Activated CD4-positive, alpha-beta T cell treated with anti-CD3 and anti-CD28 coated beads for 36 hours (primary cell): ENCODE measurements at regions not wholly inside any gene's neighbourhood (a gene's known extent, or its start where the extent isn't known, plus 50 kb on each side); places are given as distances from the start of the nearest gene placed in this dataset.

Source experiments
- ATAC-seq: fragments of 200-7000 bp; cut with Tn5 transposase; one replicate; pipeline ENCODE4 v1.10.0; 2021; ENCODE audit warnings: mild to moderate bottlenecking, moderate library complexity
- CTCF ChIA-PET: fragments of 350-600 bp; sonication (Branson Sonifier 250); formaldehyde crosslinking; loops from one replicate; lab custom pipeline; 2021; ENCODE audit warnings: antibody characterized with exemption; lab: Charles Lee
- POLR2A ChIA-PET: fragments of 350-600 bp; sonication (Branson Sonifier 250); formaldehyde crosslinking; loops from one replicate; lab custom pipeline; 2021; ENCODE audit warnings: antibody characterized with exemption, inconsistent platforms; lab: Charles Lee
- DNase-seq: peaks from one replicate; pipeline ENCODE4 v3.0.0-alpha.2; 2020
- H3K27ac Mint-ChIP-seq: one replicate; pipeline ENCODE4 v1.8.0; 2021; ENCODE audit warnings: mixed read lengths
- H3K27me3 Mint-ChIP-seq: one replicate; pipeline ENCODE4 v1.8.0; 2021; ENCODE audit warnings: mixed read lengths
- H3K36me3 Mint-ChIP-seq: one replicate; pipeline ENCODE4 v1.8.0; 2021; ENCODE audit warnings: low read depth, mixed read lengths
- H3K4me1 Mint-ChIP-seq: one replicate; pipeline ENCODE4 v1.8.0; 2021; ENCODE audit warnings: mixed read lengths
- H3K4me3 Mint-ChIP-seq: one replicate; pipeline ENCODE4 v1.8.0; 2021; ENCODE audit warnings: mild to moderate bottlenecking, moderate library complexity, mixed read lengths
- H3K9me3 Mint-ChIP-seq: one replicate; pipeline ENCODE4 v1.8.0; 2021; ENCODE audit warnings: low read depth, mixed read lengths
- intact Hi-C, 2 experiments: fragments of 100-400 bp; cut with DNase I in 1 of 2; cut with micrococcal nuclease in 1 of 2; formaldehyde crosslinking; loops; one replicate each; pipeline versions ENCODE4 v1.14.2 to v1.15.1; 2022 to 2024; cut with DNase I, micrococcal nuclease

DNA sequence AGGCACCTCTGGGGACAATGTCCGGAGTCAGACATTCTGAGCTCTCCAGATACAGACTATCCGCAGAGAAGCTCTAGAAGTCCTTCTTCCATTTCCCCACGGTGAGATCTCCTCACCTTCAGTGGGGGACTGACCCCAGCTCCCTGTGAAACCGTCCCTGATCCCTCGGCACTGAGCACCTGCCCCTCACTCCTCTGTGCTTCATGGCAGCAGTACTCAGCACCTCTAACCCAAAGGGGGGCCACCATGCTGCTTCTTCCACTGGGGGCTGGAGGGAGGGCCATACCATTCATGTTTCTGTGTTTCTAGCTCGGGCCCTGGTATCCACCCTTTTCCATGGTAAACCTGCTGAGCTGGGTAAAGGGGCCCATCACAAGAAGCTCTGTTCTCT, 321.7 kb downstream of the BRD1 start:
- H3K27ac Mint-ChIP-seq, result no peak overlapping the region

DNA sequence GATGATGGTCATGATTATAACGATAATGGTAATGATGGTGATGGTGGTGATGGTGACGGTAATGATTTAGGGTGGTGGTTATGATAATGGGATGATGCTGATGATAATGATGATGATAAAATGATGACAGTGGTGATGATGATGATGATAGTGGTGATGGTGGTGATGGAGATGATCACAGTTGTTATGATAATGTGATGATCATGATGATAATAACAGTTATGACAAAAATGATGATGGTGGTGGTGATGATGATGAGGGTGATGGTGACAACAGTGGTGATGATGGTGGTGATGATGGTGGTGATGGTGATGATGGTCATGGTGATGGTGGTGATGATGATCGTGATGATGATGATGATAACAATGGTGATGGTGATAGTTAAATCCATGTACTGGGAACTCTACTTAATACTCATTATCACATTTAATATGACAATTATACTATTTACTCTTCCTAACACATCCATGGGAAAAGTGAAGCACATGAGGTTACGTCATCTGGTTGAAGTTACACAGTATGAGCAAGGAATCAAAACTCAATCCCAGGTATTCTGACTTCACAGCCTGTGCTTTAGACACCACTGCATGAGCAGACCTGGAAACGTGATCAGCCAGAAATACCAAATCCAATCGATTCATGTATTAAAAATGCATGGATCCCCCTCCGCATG, 322.2 kb downstream of the BRD1 start:
- Mint-ChIP-seq H3K27ac (no peak overlapping the region), H3K4me3 (no peak overlapping the region), H3K27me3 (no peaks in the 10 kb centered on the region), H3K9me3 (peaks cover 3% of the 10 kb centered on the region), H3K36me3 (peaks cover 16% of the 10 kb centered on the region), H3K4me1 (peaks cover 8% of the 10 kb centered on the region)
- DNase-seq, result no peak
- POLR2A ChIA-PET, result no interaction called here
- CTCF ChIA-PET, result no interaction called here
- no peak for ATAC-seq
- intact Hi-C loops, result no loop called here

More for the DNA sequence above, 321.7 kb downstream of the BRD1 start:
- ATAC-seq (no peak), DNase-seq (no peak)
- Mint-ChIP-seq H3K9me3 (peaks cover 8% of the 10 kb centered on the region), H3K27me3 (no peaks in the 10 kb centered on the region), H3K4me1 (peaks cover 8% of the 10 kb centered on the region), H3K4me3 (no peak overlapping the region), H3K36me3 (peaks cover 20% of the 10 kb centered on the region)
- intact Hi-C loops, result no loop called here
- ChIA-PET CTCF (no interaction called here), POLR2A (no interaction called here)

DNA sequence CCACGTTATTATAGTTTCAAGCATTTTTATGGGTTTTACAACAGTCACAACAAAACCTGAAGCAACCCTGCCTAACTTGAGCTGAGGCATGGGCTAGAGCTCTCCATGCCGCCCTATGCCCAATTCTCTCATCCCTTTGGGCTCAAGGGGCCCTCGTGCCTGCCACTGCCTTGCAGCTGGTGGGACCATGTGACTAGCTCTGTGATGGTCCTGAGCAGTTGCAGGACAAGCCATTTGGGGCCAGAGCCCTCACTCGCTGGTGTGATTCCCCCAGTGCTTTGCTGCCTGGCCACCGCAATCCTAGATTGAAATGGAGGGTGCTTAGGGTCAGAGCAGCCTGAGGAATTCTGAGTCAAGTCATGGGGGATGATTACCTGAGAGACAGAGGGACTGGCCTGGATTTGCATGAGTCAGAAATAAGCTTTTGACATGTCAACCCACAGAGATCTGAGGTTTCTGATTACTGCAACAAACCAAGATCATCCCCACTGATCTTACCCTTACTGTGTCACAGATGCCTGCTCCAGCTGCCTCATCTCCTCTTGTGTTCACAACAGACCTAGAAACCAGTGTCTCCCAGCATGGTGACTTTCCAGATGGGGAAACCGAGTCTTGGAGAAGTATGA, 323.7 kb downstream of the BRD1 start:
- no peak for DNase-seq
- H3K27me3 Mint-ChIP-seq, result no peaks in the 10 kb centered on the region
- peaks cover 8% of the 10 kb centered on the region for H3K4me1 Mint-ChIP-seq
- ChIA-PET POLR2A (no interaction called here), CTCF (interaction anchor here (0.6 kb wide), 1 partner anchor 146 kb away, joined by 4 read pairs; no protein-coding TSS in a partner anchor)
- peaks cover 3% of the 10 kb centered on the region for H3K9me3 Mint-ChIP-seq
- H3K4me3 Mint-ChIP-seq, result no peak overlapping the region
- H3K36me3 Mint-ChIP-seq, result peaks cover 9% of the 10 kb centered on the region
- H3K27ac Mint-ChIP-seq, result no peak overlapping the region
- peak; percentile 73 for ATAC-seq
- intact Hi-C loops, result no loop called here

DNA sequence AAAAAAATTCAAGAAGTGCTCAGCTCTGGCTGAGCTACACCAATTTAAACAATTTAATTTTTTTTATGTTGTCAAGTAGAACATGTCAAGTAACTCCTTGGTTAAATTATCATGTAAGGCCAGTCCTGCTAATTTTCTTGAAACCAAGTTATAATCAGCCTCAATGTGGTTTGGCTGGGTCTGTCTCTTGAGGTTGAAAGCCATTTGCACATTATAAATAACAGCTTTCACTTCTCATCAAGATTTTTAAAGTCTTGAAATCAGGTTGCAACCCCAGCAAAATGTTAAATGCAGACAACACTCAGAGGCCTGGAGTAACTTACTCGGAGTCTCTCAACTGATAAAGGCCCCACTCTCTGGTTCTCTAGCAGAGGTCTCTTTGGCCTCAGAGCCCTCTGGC, 324.4 kb downstream of the BRD1 start:
- H3K4me1 Mint-ChIP-seq, result peaks cover 8% of the 10 kb centered on the region
- no peak for ATAC-seq
- no peaks in the 10 kb centered on the region for H3K27me3 Mint-ChIP-seq
- DNase-seq, result no peak
- H3K36me3 Mint-ChIP-seq, result peaks cover 11% of the 10 kb centered on the region
- POLR2A ChIA-PET, result no interaction called here
- intact Hi-C loops, result no loop called here
- H3K9me3 Mint-ChIP-seq, result peaks cover 3% of the 10 kb centered on the region
- H3K4me3 Mint-ChIP-seq, result no peak overlapping the region
- H3K27ac Mint-ChIP-seq, result no peak overlapping the region
- CTCF ChIA-PET, result no interaction called here

DNA sequence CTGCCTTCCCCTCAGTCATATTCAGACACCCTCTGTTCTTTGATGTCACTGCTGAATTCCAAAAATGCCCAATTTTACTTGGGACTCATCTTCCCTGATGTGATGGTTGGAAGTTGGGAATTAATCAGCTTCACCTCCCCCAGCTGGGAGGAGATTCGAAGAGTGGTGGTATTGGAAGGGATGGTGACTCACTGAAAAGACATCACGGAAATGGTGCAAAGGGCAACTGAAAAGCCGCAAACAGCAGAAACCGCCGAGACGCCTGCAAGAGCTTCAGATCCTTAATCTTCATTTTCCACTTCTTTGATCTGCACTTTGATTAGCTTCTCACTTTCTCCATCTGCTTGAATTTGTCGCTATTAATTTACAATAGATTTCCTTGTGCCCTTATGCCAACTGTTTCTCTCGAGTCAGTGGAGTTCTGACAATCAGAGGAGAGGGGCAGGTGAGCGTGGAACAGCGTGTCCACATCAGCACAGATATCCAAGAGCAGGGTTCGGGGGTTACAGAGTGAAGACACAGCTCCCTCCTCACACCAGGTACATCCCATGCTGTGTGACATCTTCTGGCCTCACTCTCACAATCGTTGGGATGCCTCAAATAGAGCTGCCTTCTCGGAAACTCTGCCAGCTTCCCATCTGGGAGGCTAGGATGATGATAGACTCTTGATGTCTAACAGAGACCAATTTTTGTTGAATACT, 325.4 kb downstream of the BRD1 start:
- DNase-seq (peak; percentile 51), ATAC-seq (no peak)
- no peaks in the 10 kb centered on the region for H3K27me3 Mint-ChIP-seq
- peaks cover 9% of the 10 kb centered on the region for H3K36me3 Mint-ChIP-seq
- H3K4me3 Mint-ChIP-seq, result no peak overlapping the region
- peaks cover 8% of the 10 kb centered on the region for H3K4me1 Mint-ChIP-seq
- CTCF ChIA-PET, result interaction anchor here (0.7 kb wide), 1 partner anchor 225 kb away, joined by 3 read pairs; no protein-coding TSS in a partner anchor
- intact Hi-C loops, result no loop called here
- no peak overlapping the region for H3K27ac Mint-ChIP-seq
- peaks cover 3% of the 10 kb centered on the region for H3K9me3 Mint-ChIP-seq
- POLR2A ChIA-PET, result interaction anchor here (0.6 kb wide), 1 partner anchor 270 kb away, joined by 3 read pairs; no protein-coding TSS in a partner anchor

DNA sequence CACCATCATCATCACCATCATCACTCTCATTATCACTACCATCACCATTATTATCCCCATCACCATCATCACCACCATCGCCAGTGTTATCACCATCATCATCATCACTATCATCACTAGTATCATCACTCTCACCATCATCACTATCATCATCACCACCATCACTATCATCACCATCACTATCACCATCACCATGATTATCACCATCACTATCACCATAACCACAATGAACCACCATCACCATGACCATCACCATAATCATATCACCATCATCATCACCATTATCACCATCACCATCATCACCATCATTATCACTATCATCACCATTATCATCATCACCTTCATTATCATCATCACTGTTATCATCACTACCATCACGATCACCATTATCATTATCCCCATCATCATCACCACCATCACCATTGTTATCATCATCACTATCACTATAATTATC, 326.7 kb downstream of the BRD1 start:
- POLR2A ChIA-PET, result no interaction called here
- Mint-ChIP-seq H3K4me3 (no peak overlapping the region), H3K36me3 (peaks cover 7% of the 10 kb centered on the region), H3K27ac (no peak overlapping the region), H3K4me1 (peaks cover 8% of the 10 kb centered on the region), H3K9me3 (no peaks in the 10 kb centered on the region), H3K27me3 (no peaks in the 10 kb centered on the region)
- DNase-seq, result no peak
- no peak for ATAC-seq
- CTCF ChIA-PET, result no interaction called here
- intact Hi-C loops, result no loop called here

DNA sequence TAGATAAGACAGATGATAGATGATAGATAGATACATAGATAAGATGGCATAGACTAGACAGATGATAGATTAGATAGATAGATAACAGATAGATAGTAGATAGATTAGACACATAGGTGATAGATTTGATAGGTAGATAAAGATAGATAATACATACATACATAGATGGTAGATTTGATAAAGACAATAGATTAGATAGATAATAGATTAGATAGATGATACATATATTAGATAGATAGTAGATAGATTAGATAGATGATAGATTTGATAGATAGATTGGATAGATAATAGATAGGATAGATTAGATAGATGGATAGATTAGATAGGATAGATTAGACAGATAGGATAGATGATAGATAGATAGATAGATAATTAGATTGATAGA, 327.6 kb downstream of the BRD1 start:
- H3K27ac Mint-ChIP-seq, result no peak overlapping the region
- DNase-seq (no peak), ATAC-seq (no peak)
- CTCF ChIA-PET, result no interaction called here
- peaks cover 8% of the 10 kb centered on the region for H3K4me1 Mint-ChIP-seq
- H3K36me3 Mint-ChIP-seq, result peaks cover 7% of the 10 kb centered on the region
- H3K9me3 Mint-ChIP-seq, result no peaks in the 10 kb centered on the region
- POLR2A ChIA-PET, result no interaction called here
- H3K27me3 Mint-ChIP-seq, result no peaks in the 10 kb centered on the region
- H3K4me3 Mint-ChIP-seq, result no peak overlapping the region
- intact Hi-C loops, result no loop called here

DNA sequence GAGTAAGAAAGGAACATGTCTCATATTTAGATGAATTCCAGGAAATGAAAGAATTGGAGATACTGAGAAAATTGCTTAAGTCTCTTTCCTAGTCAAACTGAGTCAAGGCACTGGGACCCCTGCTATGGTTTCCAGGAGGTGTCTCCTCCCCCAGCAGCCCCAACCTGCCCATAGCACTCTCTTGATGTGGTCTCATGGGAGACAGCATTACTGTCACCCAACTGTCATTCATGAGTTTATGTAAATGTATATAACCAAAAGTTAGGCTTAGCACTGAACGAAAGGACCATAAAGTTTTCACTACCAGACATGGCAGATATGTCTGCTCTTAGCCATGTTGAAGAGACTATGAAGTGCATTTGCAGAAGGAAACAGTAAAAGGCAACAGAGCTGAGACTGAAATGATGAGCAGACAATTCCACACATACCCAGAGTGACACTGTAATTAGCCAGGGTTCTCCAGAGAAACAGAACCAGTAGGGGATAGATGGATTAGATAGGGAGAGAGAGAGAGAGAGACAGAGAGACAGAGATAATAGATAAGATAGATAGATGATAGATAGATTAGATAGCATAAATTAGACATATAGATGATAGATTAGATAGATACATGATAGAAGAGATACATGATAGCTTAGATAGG, 328.1 kb downstream of the BRD1 start:
- Mint-ChIP-seq H3K36me3 (peaks cover 7% of the 10 kb centered on the region), H3K9me3 (no peaks in the 10 kb centered on the region), H3K27me3 (no peaks in the 10 kb centered on the region), H3K4me1 (peaks cover 8% of the 10 kb centered on the region), H3K27ac (no peak overlapping the region), H3K4me3 (no peak overlapping the region)
- DNase-seq (no peak), ATAC-seq (no peak)
- intact Hi-C loops, result no loop called here
- ChIA-PET CTCF (no interaction called here), POLR2A (no interaction called here)

DNA sequence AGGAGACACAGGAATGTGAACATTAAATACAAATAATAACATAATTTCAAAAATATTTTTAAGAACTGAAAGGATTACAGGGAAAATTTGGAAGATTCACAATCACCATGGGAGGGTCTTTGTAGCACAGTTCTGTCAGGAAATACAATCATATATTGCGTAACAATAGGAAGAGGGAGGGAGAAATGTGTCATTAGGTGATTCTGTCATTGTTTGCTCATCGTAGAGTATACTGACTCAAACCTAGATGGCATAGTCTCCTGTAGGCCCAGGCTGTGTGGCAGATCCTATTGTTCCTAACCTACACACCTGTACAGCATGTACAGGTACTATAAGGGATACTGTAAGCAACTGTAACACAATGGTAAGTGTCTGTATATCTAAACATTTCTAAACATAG, 330.4 kb downstream of the BRD1 start:
- CTCF ChIA-PET, result no interaction called here
- no peak overlapping the region for H3K27ac Mint-ChIP-seq

DNA sequence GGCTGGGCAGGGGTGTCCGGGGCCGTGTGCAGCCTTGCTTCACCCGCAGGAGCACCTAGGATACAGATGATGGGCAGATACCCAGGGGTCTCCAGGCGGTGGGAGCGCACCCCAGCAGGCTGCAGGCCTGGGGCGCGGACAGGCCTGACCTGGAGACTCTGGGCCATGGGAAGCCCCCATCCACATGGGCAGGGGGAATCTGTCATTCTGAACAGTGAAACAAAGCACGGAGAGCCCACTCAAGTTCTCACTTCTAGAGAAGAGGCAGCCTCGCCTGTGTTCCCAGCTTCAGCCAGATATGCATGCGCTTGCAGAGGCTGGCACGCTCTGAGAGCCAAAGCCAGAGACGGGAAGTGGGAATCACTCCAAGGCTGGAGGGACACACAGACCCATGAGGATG, 333.1 kb downstream of the BRD1 start:
- DNase-seq (no peak), ATAC-seq (no peak)
- Mint-ChIP-seq H3K36me3 (peaks cover 7% of the 10 kb centered on the region), H3K4me3 (no peak overlapping the region), H3K27me3 (no peaks in the 10 kb centered on the region), H3K27ac (no peak overlapping the region), H3K4me1 (no peaks in the 10 kb centered on the region), H3K9me3 (no peaks in the 10 kb centered on the region)
- intact Hi-C loops, result no loop called here
- POLR2A ChIA-PET, result no interaction called here
- CTCF ChIA-PET, result no interaction called here

More for the DNA sequence above, 330.4 kb downstream of the BRD1 start:
- peaks cover 2% of the 10 kb centered on the region for H3K4me1 Mint-ChIP-seq
- peak; percentile 73 for ATAC-seq
- peaks cover 7% of the 10 kb centered on the region for H3K36me3 Mint-ChIP-seq
- no peaks in the 10 kb centered on the region for H3K9me3 Mint-ChIP-seq
- H3K27me3 Mint-ChIP-seq, result no peaks in the 10 kb centered on the region
- H3K4me3 Mint-ChIP-seq, result no peak overlapping the region
- DNase-seq, result no peak
- intact Hi-C loops, result no loop called here
- POLR2A ChIA-PET, result no interaction called here

DNA sequence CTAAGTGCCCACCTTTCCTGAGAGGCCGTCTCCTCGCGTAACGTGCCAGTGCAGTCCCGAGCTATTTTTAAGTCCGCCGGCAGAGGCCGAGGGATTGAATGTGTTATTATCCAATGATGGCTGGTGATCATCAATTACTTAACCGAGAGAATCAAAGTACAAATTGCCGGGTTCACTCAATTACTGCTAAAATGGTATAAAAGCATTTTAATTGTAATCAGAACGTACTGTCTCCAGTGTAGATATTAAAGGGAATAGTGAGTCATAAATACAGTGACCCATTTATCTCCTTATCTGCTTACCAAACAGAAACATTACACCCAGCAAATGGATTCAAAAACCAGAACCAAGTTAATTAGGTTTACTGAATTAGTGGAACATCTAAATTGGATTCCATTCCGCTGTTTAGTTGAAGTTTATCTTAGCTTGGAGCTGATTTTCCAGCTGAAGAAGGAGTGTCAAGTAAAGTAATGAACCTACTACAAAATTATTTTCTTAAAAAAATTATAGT, 334.9 kb downstream of the BRD1 start:
- CTCF ChIA-PET, result interaction anchor here (1.2 kb wide), 1 partner anchor 11 kb away, joined by 3 read pairs; no protein-coding TSS in a partner anchor
- peaks cover 3% of the 10 kb centered on the region for H3K36me3 Mint-ChIP-seq
- no peaks in the 10 kb centered on the region for H3K9me3 Mint-ChIP-seq
- no peak overlapping the region for H3K4me3 Mint-ChIP-seq
- no peaks in the 10 kb centered on the region for H3K27me3 Mint-ChIP-seq
- POLR2A ChIA-PET, result no interaction called here
- no peak for ATAC-seq
- H3K4me1 Mint-ChIP-seq, result no peaks in the 10 kb centered on the region
- no peak for DNase-seq
- intact Hi-C loops, result no loop called here
- no peak overlapping the region for H3K27ac Mint-ChIP-seq
